GM19397 (cell line): ENCODE measurements at regions not wholly inside any gene's neighbourhood (a gene's known extent, or its start where the extent isn't known, plus 50 kb on each side); places are given as distances from the start of the nearest gene placed in this dataset.
"Not testable (repeated sequence)": the region's sequence is repeated elsewhere in the genome, so short reads cannot be mapped to it uniquely, and the experiment has no call there.

Experiments
- ATAC-seq: cut with Tn5 transposase; IDR thresholded peaks from one replicate; pipeline ENCODE4 v1.9.1; 2021; ENCODE audit warnings: mild to moderate bottlenecking, moderate library complexity; ENCODE audit not compliant: unreplicated experiment

- no peak for ATAC-seq
Observed at GRCh38 chr2:113341191-113341869, 62.6 kb upstream of the PAX8 start.

DNA sequence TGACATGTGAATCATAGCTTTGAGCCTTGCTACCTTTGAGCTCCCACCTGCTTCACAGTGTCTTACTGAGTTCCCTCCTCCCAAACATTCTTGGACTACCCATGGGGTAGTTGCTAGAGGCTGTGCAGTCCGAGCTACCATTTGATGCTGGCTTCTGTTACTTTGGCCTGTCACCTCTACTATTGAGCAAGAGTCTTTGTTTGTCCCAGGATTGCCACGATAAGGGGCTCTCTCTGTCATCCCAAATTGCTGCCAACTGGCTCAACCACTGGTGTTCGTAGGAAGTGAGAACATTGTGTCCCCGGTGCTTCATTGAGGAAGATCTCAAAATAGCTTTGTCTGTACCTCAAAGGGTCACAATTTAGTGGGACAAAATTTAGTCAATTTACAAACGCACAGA is 59.1 kb upstream of the PAX8 start:
- no peak for ATAC-seq

- ATAC-seq, result not testable (repeated sequence)
Observed at GRCh38 chr2:113336040-113336439, 57.3 kb upstream of the PAX8 start.

GRCh38 chr2:113334147-113334546 is 55.4 kb upstream of the PAX8 start:
- ATAC-seq, result no peak

GRCh38 chr2:113333735-113334134 is 55.0 kb upstream of the PAX8 start:
- ATAC-seq, result not testable (repeated sequence)

DNA sequence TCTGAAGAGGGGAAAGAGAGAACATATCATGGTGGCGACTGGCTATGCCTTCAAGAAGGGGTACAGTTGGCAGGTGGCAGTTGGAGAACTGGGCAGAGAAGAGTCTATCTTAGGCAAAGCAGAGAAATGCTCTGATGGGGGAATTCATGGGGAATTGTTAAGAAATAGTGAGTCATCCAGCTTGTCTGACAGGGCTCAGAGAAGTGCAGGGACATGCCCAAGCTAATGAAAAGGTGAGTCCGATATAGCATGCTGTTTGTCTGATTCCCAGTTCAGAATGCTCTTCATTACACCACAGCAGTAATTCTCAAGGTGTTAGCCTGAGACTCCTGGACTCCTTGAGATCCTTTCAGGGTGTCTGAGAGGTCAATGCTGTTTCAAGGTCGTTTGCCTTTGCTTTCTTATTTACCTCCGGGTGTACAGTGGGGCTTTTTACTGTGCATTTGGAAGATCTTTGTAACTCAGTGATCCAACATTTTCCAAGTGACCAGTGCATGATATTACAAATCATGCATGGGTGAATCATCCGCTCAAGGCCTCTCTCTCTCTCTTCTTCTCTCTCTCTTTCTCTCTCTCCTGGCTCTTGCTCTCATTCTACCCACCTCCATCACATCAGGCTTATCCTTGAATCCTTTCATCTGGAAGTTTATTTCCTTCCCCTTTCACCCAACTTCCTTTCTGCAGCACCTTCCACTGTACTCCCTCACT is 51.5 kb upstream of the PAX8 start:
- ATAC-seq, result not testable (repeated sequence)

DNA sequence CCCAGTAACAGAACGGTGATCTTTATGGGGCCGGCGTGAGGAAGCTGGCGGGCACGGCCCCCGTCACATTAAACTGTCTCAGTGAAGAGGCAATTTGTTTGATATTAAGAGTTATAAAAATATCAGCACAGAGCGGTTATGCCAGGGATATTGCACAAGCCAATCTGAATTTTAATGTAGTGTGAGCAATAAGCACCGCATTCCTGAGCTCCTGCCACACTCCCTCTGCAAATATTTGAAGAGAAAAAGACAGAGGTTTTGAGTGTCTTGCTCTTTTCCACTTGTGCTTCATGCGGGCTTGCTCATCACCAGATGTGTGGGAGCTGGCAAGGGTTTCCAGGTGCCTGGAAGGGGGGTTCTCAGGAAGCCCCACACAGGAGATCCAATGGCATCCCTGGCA is 50.3 kb upstream of the PAX8 start:
- not testable (repeated sequence) for ATAC-seq

- ATAC-seq, result not testable (repeated sequence)
Observed at GRCh38 chr2:113328572-113328971, 49.9 kb upstream of the PAX8 start.
